Neuronal stem cell (in vitro differentiated cells): ENCODE measurements at regions not wholly inside any gene's neighbourhood (a gene's known extent, or its start where the extent isn't known, plus 50 kb on each side); places are given as distances from the start of the nearest gene placed in this dataset.
A peak's percentile ranks its signal among the peaks of the same experiment; 100 is the strongest.
"Not testable (repeated sequence)": the region's sequence is repeated elsewhere in the genome, so short reads cannot be mapped to it uniquely, and the experiment has no call there.

Source experiments
- DNase-seq: peaks from one replicate; pipeline ENCODE4 v3.0.0-alpha.2; 2013; ENCODE audit warnings: low spot score
- H2AFZ ChIP-seq: one replicate; pipeline ENCODE4 v1.6.1; 2013; ENCODE audit warnings: mild to moderate bottlenecking, low read length, inconsistent platforms
- H2AK5ac ChIP-seq: 2 replicates; pipeline ENCODE4 v1.6.1; 2013; ENCODE audit warnings: low read depth, mild to moderate bottlenecking, inconsistent platforms, low read length, moderate library complexity, mixed read lengths
- H2BK120ac ChIP-seq: 2 replicates; pipeline ENCODE4 v1.6.1; 2013; ENCODE audit warnings: low read depth, mild to moderate bottlenecking, inconsistent platforms, low read length, moderate library complexity, mixed read lengths
- H2BK12ac ChIP-seq: one replicate; pipeline ENCODE4 v1.6.1; 2013; ENCODE audit warnings: low read length, inconsistent platforms
- H2BK15ac ChIP-seq: 2 replicates; pipeline ENCODE4 v1.6.1; 2013; ENCODE audit warnings: mild to moderate bottlenecking, low read length, inconsistent platforms, mixed read lengths
- H2BK5ac ChIP-seq: one replicate; pipeline ENCODE4 v1.6.1; 2013; ENCODE audit warnings: inconsistent platforms, mild to moderate bottlenecking, low read length, moderate library complexity
- H3K14ac ChIP-seq: one replicate; pipeline ENCODE4 v1.6.1; 2013; ENCODE audit warnings: low read length, inconsistent platforms
- H3K18ac ChIP-seq: 2 replicates; pipeline ENCODE4 v1.6.1; 2013; ENCODE audit warnings: low read length, inconsistent platforms
- H3K23ac ChIP-seq: 2 replicates; pipeline ENCODE4 v1.6.1; 2013; ENCODE audit warnings: low read depth, mild to moderate bottlenecking, mixed read lengths, low read length, inconsistent platforms; ENCODE audit not compliant: poor library complexity
- H3K27ac ChIP-seq: replicated peaks from 3 replicates; pipeline ENCODE4 v1.5.1; 2013; ENCODE audit warnings: low read length, inconsistent platforms
- H3K27me3 ChIP-seq, 3 experiments: 2 replicates each; pipeline ENCODE4 v1.6.1; 2013; ENCODE audit warnings: low read length in 3 of 3, mild to moderate bottlenecking in 2 of 3, inconsistent platforms in 1 of 3, low read depth in 1 of 3, mixed read lengths in 1 of 3, moderate library complexity in 1 of 3; ENCODE audit not compliant: control insufficient read depth in 3 of 3, insufficient read depth in 3 of 3
- H3K36me3 ChIP-seq, 2 donors: replicated peaks in 1 of 2; 2 replicates each; pipeline ENCODE4 v1.6.1; 2013; ENCODE audit warnings: low read length in 2 of 2; ENCODE audit not compliant: control insufficient read depth in 2 of 2, insufficient read depth in 2 of 2
- H3K4ac ChIP-seq: 2 replicates; pipeline ENCODE4 v1.6.1; 2013; ENCODE audit warnings: inconsistent platforms, mild to moderate bottlenecking, low read length, moderate library complexity
- H3K4me1 ChIP-seq, 2 donors: 1 replicate in 1 of 2; 2 replicates in 1 of 2; pipeline ENCODE4 v1.6.1; 2013; ENCODE audit warnings: low read length in 2 of 2, low read depth in 1 of 2; ENCODE audit not compliant: control insufficient read depth in 2 of 2, insufficient read depth in 1 of 2
- H3K4me2 ChIP-seq: one replicate; pipeline ENCODE4 v1.6.1; 2013; ENCODE audit warnings: mild to moderate bottlenecking, low read length, inconsistent platforms; ENCODE audit not compliant: insufficient read depth, poor library complexity, severe bottlenecking
- H3K4me3 ChIP-seq, 2 donors: 2 replicates each; pipeline ENCODE4 v1.5.1; 2013; ENCODE audit warnings: low read length in 2 of 2, mild to moderate bottlenecking in 2 of 2, inconsistent platforms in 1 of 2, moderate library complexity in 1 of 2
- H3K79me1 ChIP-seq: one replicate; pipeline ENCODE4 v1.6.1; 2013; ENCODE audit warnings: low read depth, mild to moderate bottlenecking, inconsistent platforms, low read length, moderate library complexity
- H3K9ac ChIP-seq: one replicate; pipeline ENCODE4 v1.6.1; 2013; ENCODE audit warnings: mild to moderate bottlenecking, low read depth, low read length, inconsistent platforms; ENCODE audit not compliant: poor library complexity
- H3K9me3 ChIP-seq, 2 donors: replicated peaks in 1 of 2; 2 replicates each; pipeline versions ENCODE3 to v1.6.1; 2013; ENCODE audit warnings: low read length in 2 of 2, mild to moderate bottlenecking in 2 of 2, inconsistent platforms in 1 of 2, low read depth in 1 of 2, mixed read lengths in 1 of 2, moderate library complexity in 1 of 2; ENCODE audit not compliant: control insufficient read depth in 2 of 2, insufficient read depth in 1 of 2
- H4K8ac ChIP-seq: one replicate; pipeline ENCODE4 v1.6.1; 2013; ENCODE audit warnings: low read depth, mild to moderate bottlenecking, inconsistent platforms, low read length, moderate library complexity
- H4K91ac ChIP-seq: one replicate; pipeline ENCODE4 v1.6.1; 2013; ENCODE audit warnings: low read length, low read depth, mild to moderate bottlenecking, inconsistent platforms; ENCODE audit not compliant: poor library complexity
- WGBS, 2 donors: extraction: QIAGEN DNeasy Blood & Tissue Kit; methylation state at CpG; one replicate each; pipeline ENCODE4 v1.1.7; 2013; ENCODE audit warnings: missing lambda C conversion rate in 2 of 2, mixed read lengths in 1 of 2; ENCODE audit not compliant: insufficient read length in 2 of 2, insufficient replicate concordance in 1 of 2; ENCODE audit errors: extremely low coverage in 2 of 2; 5-methylcytosine and 5-hydroxymethylcytosine counted together

- Histone ChIP-seq H2AK5ac (no peak overlapping the region), H3K4me1 (no peaks in the 10 kb centered on the region), H4K8ac (no peak overlapping the region), H4K91ac (no peak overlapping the region), H2BK5ac (no peak overlapping the region), H3K9me3 (peaks cover 0 to 44% of the 10 kb centered on the region in 2 donors), H3K27ac (no peak overlapping the region), H2BK12ac (no peak overlapping the region), H2BK15ac (no peak overlapping the region), H3K4me3 (peak overlapping the region in 1 of 2 donors; percentile 57), H3K9ac (no peak overlapping the region), H3K14ac (no peak overlapping the region), H2BK120ac (no peak overlapping the region), H3K4ac (no peak overlapping the region), H2AFZ (no peak overlapping the region), H3K79me1 (peaks cover 3% of the 10 kb centered on the region), H3K27me3 (no peaks in the 10 kb centered on the region), H3K36me3 (no peaks in the 10 kb centered on the region), H3K18ac (no peak overlapping the region), H3K23ac (no peak overlapping the region), H3K4me2 (no peak overlapping the region)
- no peak for DNase-seq
- 100% methylated on average over 3 of the region's 8 CpGs for WGBS, 2 donors
Observed at GRCh38 chr13:19074519-19074918, 107.1 kb downstream of the TUBA3C start.

GRCh38 chr13:19074106-19074505 is 107.5 kb downstream of the TUBA3C start:
- not testable (repeated sequence) for H3K27me3 ChIP-seq, DNase-seq, H3K4me3 ChIP-seq, H2BK15ac ChIP-seq, H3K79me1 ChIP-seq, H3K9ac ChIP-seq, H2BK120ac ChIP-seq, H2AFZ ChIP-seq, H3K14ac ChIP-seq, H4K8ac ChIP-seq, H2BK12ac ChIP-seq, H3K36me3 ChIP-seq, H2BK5ac ChIP-seq, H3K4me1 ChIP-seq, H2AK5ac ChIP-seq, H4K91ac ChIP-seq, H3K27ac ChIP-seq, H3K4ac ChIP-seq, H3K4me2 ChIP-seq, H3K18ac ChIP-seq, H3K23ac ChIP-seq
- WGBS, 2 donors: no CpG with 5 or more reads among the region's 6 CpGs
- peaks cover 0 to 44% of the 10 kb centered on the region in 2 donors for H3K9me3 ChIP-seq

GRCh38 chr13:19072956-19073706 is 108.5 kb downstream of the TUBA3C start:
- not testable (repeated sequence) for H3K14ac ChIP-seq, H4K8ac ChIP-seq, H2BK5ac ChIP-seq, H3K4me2 ChIP-seq, H3K4me3 ChIP-seq, H2BK12ac ChIP-seq, H3K9ac ChIP-seq, H3K18ac ChIP-seq, H2AK5ac ChIP-seq, H3K27ac ChIP-seq, H2BK15ac ChIP-seq, H3K27me3 ChIP-seq, H4K91ac ChIP-seq, H3K4me1 ChIP-seq, H3K4ac ChIP-seq, H3K23ac ChIP-seq, H2AFZ ChIP-seq, H3K36me3 ChIP-seq, H2BK120ac ChIP-seq, H3K79me1 ChIP-seq, DNase-seq
- WGBS, 2 donors: no CpG with 5 or more reads among the region's 11 CpGs
- H3K9me3 ChIP-seq: peaks cover 0 to 46% of the 10 kb centered on the region in 2 donors

GRCh38 chr13:19072543-19072942 is 109.1 kb downstream of the TUBA3C start:
- no peak overlapping the region for H2BK120ac ChIP-seq
- peak overlapping the region in 1 of 2 donors; percentile 62 for H3K4me3 ChIP-seq
- H3K18ac ChIP-seq: no peak overlapping the region
- no CpG with 5 or more reads among the region's 4 CpGs for WGBS, 2 donors
- no peak overlapping the region for H4K8ac ChIP-seq
- no peak overlapping the region for H3K4me2 ChIP-seq
- H3K4me1 ChIP-seq: no peaks in the 10 kb centered on the region
- no peak overlapping the region for H2AFZ ChIP-seq
- H3K27me3 ChIP-seq: no peaks in the 10 kb centered on the region
- no peak for DNase-seq
- no peak overlapping the region for H3K27ac ChIP-seq
- peaks cover 3% of the 10 kb centered on the region for H3K79me1 ChIP-seq
- H2AK5ac ChIP-seq: no peak overlapping the region
- peaks cover 0 to 2% of the 10 kb centered on the region in 2 donors for H3K36me3 ChIP-seq
- H2BK5ac ChIP-seq: no peak overlapping the region
- H3K23ac ChIP-seq: no peak overlapping the region
- H4K91ac ChIP-seq: no peak overlapping the region
- no peak overlapping the region for H3K9ac ChIP-seq
- peaks cover 0 to 46% of the 10 kb centered on the region in 2 donors for H3K9me3 ChIP-seq
- no peak overlapping the region for H3K4ac ChIP-seq
- no peak overlapping the region for H2BK15ac ChIP-seq
- H3K14ac ChIP-seq: no peak overlapping the region
- H2BK12ac ChIP-seq: no peak overlapping the region
